SK-N-SH treated with all-trans-retinoic acid at 6 μM for 48 hours (cell line): ENCODE measurements at regions not wholly inside any gene's neighbourhood (a gene's known extent, or its start where the extent isn't known, plus 50 kb on each side); places are given as distances from the start of the nearest gene placed in this dataset.

ENCODE experiments used
- ATAC-seq: fragments of 200-7000 bp; cut with Tn5 transposase; 3 replicates; pipeline ENCODE4 v1.9.1; 2020; ENCODE audit warnings: mild to moderate bottlenecking, moderate library complexity
- CSDC2 ChIP-seq: fragments of 250-450 bp; sonication (Bioruptor Pico); IDR thresholded peaks from 2 replicates; pipeline ENCODE4 v1.5.0; 2020; ENCODE audit warnings: mild to moderate bottlenecking, moderate library complexity
- ESRRG ChIP-seq: fragments of 250-450 bp; sonication (Bioruptor Pico); IDR thresholded peaks from 2 replicates; pipeline ENCODE4 v1.6.1; 2021; ENCODE audit warnings: mild to moderate bottlenecking
- GLIS3 ChIP-seq: fragments of 250-450 bp; sonication (Bioruptor Pico); IDR thresholded peaks from 2 replicates; pipeline ENCODE4 v1.5.0; 2020; ENCODE audit warnings: mild to moderate bottlenecking, moderate library complexity
- ISL1 ChIP-seq: fragments of 250-450 bp; sonication (Bioruptor Pico); IDR thresholded peaks from 2 replicates; pipeline ENCODE4 v2.1.2; 2022; ENCODE audit warnings: mild to moderate bottlenecking, moderate library complexity
- OSR1 ChIP-seq: fragments of 250-450 bp; sonication (Bioruptor Pico); IDR thresholded peaks from 2 replicates; pipeline ENCODE4 v1.8.0; 2022; ENCODE audit warnings: moderate library complexity, mild to moderate bottlenecking, inconsistent platforms
- PPARA ChIP-seq: fragments of 250-450 bp; sonication (Bioruptor Pico); IDR thresholded peaks from 2 replicates; pipeline ENCODE4 v1.5.0; 2020; ENCODE audit warnings: mild to moderate bottlenecking, borderline replicate concordance
- RARB ChIP-seq: fragments of 250-450 bp; sonication (Bioruptor Pico); IDR thresholded peaks from 2 replicates; pipeline ENCODE4 v1.8.0; 2021; ENCODE audit warnings: mild to moderate bottlenecking, moderate library complexity
- SNAI2 ChIP-seq: fragments of 250-450 bp; sonication (Bioruptor Pico); IDR thresholded peaks from 2 replicates; pipeline ENCODE4 v1.5.0; 2020; ENCODE audit warnings: mild to moderate bottlenecking, moderate library complexity
- TCF4 ChIP-seq: fragments of 250-450 bp; sonication (Bioruptor Pico); IDR thresholded peaks from 2 replicates; pipeline ENCODE4 v1.8.0; 2021; ENCODE audit warnings: mild to moderate bottlenecking, moderate library complexity, borderline replicate concordance
- TOX ChIP-seq: fragments of 250-450 bp; sonication (Bioruptor Pico); IDR thresholded peaks from 2 replicates; pipeline ENCODE4 v1.8.0; 2021; ENCODE audit warnings: mild to moderate bottlenecking, moderate library complexity, borderline replicate concordance
- ZFP3 ChIP-seq: fragments of 250-450 bp; sonication (Bioruptor Pico); IDR thresholded peaks from 2 replicates; pipeline ENCODE4 v1.5.0; 2020; ENCODE audit warnings: mild to moderate bottlenecking, moderate library complexity
- ZFP30 ChIP-seq: fragments of 450-650 bp; formaldehyde crosslinking; IDR thresholded peaks from 2 replicates; pipeline ENCODE4 v1.5.0; 2022; ENCODE audit warnings: mild to moderate bottlenecking, moderate library complexity
- ZNF565 ChIP-seq: fragments of 450-650 bp; formaldehyde crosslinking; conservative IDR thresholded peaks from 2 replicates; pipeline ENCODE4 v1.5.0; 2020; ENCODE audit warnings: low read depth, mild to moderate bottlenecking, moderate library complexity
- ZNF70 ChIP-seq: fragments of 450-650 bp; formaldehyde crosslinking; IDR thresholded peaks from 2 replicates; pipeline ENCODE4 v1.5.0; 2020; ENCODE audit warnings: mild to moderate bottlenecking, moderate library complexity
- ZNF8 ChIP-seq: fragments of 450-650 bp; formaldehyde crosslinking; IDR thresholded peaks from 2 replicates; pipeline ENCODE4 v1.5.0; 2020; ENCODE audit warnings: mild to moderate bottlenecking, moderate library complexity
- TF ChIP-seq, protein P1 (sequence below): fragments of 250-450 bp; sonication (Bioruptor Pico); IDR thresholded peaks from 2 replicates; pipeline ENCODE4 v1.5.0; 2020; ENCODE audit warnings: mild to moderate bottlenecking, moderate library complexity
- TF ChIP-seq, protein P2 (sequence below): fragments of 250-450 bp; sonication (Bioruptor Pico); IDR thresholded peaks from 2 replicates; pipeline ENCODE4 v1.8.0; 2020; ENCODE audit warnings: mild to moderate bottlenecking, moderate library complexity, borderline replicate concordance
- TF ChIP-seq, protein P3 (sequence below): fragments of 250-450 bp; sonication (Bioruptor Pico); IDR thresholded peaks from 2 replicates; pipeline ENCODE4 v1.5.1; 2020; ENCODE audit warnings: low read depth, mild to moderate bottlenecking, moderate library complexity
- TF ChIP-seq, protein P4 (sequence below): fragments of 250-450 bp; sonication (Bioruptor Pico); IDR thresholded peaks from 2 replicates; pipeline ENCODE4 v1.8.0; 2021; ENCODE audit warnings: low read depth, mild to moderate bottlenecking, moderate library complexity, borderline replicate concordance
- TF ChIP-seq, protein P5 (sequence below): fragments of 250-450 bp; sonication (Bioruptor Pico); IDR thresholded peaks from 2 replicates; pipeline ENCODE4 v1.5.1; 2021; ENCODE audit warnings: mild to moderate bottlenecking, moderate library complexity

DNA sequence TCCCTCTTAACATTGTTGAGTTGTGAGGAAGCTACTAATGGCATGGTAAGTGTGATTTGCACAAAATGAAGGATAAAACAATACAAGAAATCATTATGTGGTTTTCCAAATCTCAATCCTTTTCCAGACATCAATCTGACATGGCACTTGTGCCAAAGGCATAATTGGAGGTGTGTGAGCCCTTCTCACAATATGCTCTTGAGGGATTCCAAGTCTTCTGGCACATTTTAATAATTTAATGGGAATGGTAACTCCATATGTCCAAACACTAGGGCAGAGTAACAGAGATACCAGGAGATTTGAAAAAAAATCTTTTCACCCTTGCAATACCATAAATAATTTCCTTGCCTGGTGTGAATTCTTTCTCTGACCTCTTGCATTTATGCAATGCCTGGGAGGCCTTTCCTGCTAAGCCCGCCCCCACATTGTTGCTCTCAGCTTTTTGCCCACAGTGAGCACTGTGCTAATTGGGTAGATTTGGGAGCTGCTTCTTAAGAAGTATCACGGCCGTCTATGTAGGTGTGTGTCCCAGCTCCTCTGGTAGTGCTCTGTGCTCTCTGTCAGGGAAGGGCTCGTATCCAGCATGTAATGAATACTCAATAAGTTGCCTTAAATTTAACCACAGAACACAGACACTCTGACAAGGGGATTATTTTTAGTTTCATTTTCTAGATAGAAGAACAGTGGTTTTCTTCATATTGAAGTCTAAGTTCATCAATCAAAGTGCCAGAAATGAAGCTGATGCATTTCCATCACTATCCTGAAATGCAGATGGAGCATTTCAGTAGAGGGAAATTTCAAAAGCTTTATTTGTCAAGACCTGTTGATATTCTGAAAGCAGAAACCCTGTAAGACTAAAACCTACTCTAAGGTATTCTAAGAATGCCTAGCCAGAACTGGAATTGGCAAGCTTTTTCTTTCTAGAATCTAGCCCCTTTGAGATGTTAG lies 54.4 kb upstream of the CEP85L start:
- ATAC-seq: no peak; the same call in 2 of the 3 replicates

DNA sequence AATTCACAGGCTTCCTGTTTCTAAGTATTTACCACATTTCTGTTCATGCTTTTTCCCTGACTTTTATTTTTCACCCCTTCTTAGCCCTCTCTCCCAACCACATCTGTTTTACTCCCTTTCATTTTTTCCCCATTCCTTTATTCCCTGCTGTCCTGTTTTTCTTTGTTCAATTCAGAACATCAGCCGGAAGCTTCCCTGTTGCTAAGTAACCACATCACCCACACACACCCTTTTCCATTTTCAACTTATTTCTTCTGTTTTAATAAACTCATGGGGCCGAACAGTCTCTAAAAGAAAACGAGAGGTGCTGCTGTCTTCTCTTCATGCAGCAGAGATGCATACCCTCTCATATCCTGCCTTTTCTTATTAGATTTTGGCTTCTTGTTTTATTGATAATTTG lies 53.5 kb upstream of the CEP85L start:
- ATAC-seq: no peak
- TF ChIP-seq, protein P1, sequence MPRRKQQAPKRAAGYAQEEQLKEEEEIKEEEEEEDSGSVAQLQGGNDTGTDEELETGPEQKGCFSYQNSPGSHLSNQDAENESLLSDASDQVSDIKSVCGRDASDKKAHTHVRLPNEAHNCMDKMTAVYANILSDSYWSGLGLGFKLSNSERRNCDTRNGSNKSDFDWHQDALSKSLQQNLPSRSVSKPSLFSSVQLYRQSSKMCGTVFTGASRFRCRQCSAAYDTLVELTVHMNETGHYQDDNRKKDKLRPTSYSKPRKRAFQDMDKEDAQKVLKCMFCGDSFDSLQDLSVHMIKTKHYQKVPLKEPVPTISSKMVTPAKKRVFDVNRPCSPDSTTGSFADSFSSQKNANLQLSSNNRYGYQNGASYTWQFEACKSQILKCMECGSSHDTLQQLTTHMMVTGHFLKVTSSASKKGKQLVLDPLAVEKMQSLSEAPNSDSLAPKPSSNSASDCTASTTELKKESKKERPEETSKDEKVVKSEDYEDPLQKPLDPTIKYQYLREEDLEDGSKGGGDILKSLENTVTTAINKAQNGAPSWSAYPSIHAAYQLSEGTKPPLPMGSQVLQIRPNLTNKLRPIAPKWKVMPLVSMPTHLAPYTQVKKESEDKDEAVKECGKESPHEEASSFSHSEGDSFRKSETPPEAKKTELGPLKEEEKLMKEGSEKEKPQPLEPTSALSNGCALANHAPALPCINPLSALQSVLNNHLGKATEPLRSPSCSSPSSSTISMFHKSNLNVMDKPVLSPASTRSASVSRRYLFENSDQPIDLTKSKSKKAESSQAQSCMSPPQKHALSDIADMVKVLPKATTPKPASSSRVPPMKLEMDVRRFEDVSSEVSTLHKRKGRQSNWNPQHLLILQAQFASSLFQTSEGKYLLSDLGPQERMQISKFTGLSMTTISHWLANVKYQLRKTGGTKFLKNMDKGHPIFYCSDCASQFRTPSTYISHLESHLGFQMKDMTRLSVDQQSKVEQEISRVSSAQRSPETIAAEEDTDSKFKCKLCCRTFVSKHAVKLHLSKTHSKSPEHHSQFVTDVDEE (CRISPR knock-in tag): no peak
- TF ChIP-seq ZFP30 (CRISPR knock-in tag) (no peak), OSR1 (CRISPR knock-in tag) (no peak), TCF4 (CRISPR knock-in tag) (no peak), ZNF8 (CRISPR knock-in tag) (no peak), CSDC2 (CRISPR knock-in tag) (no peak), ISL1 (CRISPR knock-in tag) (no peak), PPARA (no peak), ZNF565 (no peak), ZFP3 (no peak), SNAI2 (CRISPR knock-in tag) (no peak), RARB (CRISPR knock-in tag) (no peak), ESRRG (CRISPR knock-in tag) (no peak), TOX (CRISPR knock-in tag) (no peak)
- TF ChIP-seq, protein P2, sequence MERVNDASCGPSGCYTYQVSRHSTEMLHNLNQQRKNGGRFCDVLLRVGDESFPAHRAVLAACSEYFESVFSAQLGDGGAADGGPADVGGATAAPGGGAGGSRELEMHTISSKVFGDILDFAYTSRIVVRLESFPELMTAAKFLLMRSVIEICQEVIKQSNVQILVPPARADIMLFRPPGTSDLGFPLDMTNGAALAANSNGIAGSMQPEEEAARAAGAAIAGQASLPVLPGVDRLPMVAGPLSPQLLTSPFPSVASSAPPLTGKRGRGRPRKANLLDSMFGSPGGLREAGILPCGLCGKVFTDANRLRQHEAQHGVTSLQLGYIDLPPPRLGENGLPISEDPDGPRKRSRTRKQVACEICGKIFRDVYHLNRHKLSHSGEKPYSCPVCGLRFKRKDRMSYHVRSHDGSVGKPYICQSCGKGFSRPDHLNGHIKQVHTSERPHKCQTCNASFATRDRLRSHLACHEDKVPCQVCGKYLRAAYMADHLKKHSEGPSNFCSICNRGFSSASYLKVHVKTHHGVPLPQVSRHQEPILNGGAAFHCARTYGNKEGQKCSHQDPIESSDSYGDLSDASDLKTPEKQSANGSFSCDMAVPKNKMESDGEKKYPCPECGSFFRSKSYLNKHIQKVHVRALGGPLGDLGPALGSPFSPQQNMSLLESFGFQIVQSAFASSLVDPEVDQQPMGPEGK (CRISPR knock-in tag): no peak
- TF ChIP-seq, protein P3, sequence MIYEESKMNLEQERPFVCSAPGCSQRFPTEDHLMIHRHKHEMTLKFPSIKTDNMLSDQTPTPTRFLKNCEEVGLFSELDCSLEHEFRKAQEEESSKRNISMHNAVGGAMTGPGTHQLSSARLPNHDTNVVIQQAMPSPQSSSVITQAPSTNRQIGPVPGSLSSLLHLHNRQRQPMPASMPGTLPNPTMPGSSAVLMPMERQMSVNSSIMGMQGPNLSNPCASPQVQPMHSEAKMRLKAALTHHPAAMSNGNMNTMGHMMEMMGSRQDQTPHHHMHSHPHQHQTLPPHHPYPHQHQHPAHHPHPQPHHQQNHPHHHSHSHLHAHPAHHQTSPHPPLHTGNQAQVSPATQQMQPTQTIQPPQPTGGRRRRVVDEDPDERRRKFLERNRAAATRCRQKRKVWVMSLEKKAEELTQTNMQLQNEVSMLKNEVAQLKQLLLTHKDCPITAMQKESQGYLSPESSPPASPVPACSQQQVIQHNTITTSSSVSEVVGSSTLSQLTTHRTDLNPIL (CRISPR knock-in tag): no peak
- TF ChIP-seq, protein P4, sequence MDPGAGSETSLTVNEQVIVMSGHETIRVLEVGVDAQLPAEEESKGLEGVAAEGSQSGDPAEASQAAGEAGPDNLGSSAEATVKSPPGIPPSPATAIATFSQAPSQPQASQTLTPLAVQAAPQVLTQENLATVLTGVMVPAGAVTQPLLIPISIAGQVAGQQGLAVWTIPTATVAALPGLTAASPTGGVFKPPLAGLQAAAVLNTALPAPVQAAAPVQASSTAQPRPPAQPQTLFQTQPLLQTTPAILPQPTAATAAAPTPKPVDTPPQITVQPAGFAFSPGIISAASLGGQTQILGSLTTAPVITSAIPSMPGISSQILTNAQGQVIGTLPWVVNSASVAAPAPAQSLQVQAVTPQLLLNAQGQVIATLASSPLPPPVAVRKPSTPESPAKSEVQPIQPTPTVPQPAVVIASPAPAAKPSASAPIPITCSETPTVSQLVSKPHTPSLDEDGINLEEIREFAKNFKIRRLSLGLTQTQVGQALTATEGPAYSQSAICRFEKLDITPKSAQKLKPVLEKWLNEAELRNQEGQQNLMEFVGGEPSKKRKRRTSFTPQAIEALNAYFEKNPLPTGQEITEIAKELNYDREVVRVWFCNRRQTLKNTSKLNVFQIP (CRISPR knock-in tag): no peak

More for the DNA sequence above, 54.4 kb upstream of the CEP85L start:
- TF ChIP-seq PPARA (no peak), CSDC2 (CRISPR knock-in tag) (no peak), TCF4 (CRISPR knock-in tag) (no peak), ZFP30 (CRISPR knock-in tag) (no peak), OSR1 (CRISPR knock-in tag) (no peak), ZNF8 (CRISPR knock-in tag) (no peak), ZNF565 (no peak), ISL1 (CRISPR knock-in tag) (no peak), RARB (CRISPR knock-in tag) (no peak), ZNF70 (CRISPR knock-in tag) (no peak), GLIS3 (no peak)
- TF ChIP-seq, protein P1 (CRISPR knock-in tag): no peak
- TF ChIP-seq, protein P2 (CRISPR knock-in tag): no peak
- TF ChIP-seq, protein P5, sequence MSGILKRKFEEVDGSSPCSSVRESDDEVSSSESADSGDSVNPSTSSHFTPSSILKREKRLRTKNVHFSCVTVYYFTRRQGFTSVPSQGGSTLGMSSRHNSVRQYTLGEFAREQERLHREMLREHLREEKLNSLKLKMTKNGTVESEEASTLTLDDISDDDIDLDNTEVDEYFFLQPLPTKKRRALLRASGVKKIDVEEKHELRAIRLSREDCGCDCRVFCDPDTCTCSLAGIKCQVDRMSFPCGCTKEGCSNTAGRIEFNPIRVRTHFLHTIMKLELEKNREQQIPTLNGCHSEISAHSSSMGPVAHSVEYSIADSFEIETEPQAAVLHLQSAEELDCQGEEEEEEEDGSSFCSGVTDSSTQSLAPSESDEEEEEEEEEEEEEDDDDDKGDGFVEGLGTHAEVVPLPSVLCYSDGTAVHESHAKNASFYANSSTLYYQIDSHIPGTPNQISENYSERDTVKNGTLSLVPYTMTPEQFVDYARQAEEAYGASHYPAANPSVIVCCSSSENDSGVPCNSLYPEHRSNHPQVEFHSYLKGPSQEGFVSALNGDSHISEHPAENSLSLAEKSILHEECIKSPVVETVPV (CRISPR knock-in tag): no peak
